Endothelial cell of umbilical vein (primary cell): ENCODE measurements at regions not wholly inside any gene's neighbourhood (a gene's known extent, or its start where the extent isn't known, plus 50 kb on each side); places are given as distances from the start of the nearest gene placed in this dataset.

Experiments
- BruUV-seq: library from RNA; stranded (reverse); fragments of 400-500 nt; replicated peaks from 2 replicates; lab custom pipeline; 2021; lab: Mats Ljungman, UMichigan
- CTCF ChIA-PET: fragments of 300-600, 350-600 bp; sonication (Branson Sonifier 250); formaldehyde crosslinking; loops from one replicate; lab custom pipeline; 2021; ENCODE audit warnings: antibody characterized with exemption, inconsistent platforms; lab: Charles Lee
- POLR2A ChIA-PET: fragments of 300-600, 350-600 bp; sonication (Branson Sonifier 250); formaldehyde crosslinking; loops from one replicate; lab custom pipeline; 2021; ENCODE audit warnings: antibody characterized with exemption, inconsistent platforms; lab: Charles Lee
- DNase-seq: peaks from one replicate; pipeline ENCODE4 v3.0.0-alpha.2; 2011; ENCODE audit warnings: low read depth, low spot score
- FAIRE-seq: peaks from 2 replicates; lab custom pipeline; 2011; peaks lifted over from hg19 to GRCh38; lab: Jason Lieb, UNC
- H2AFZ ChIP-seq: 2 replicates; pipeline ENCODE4 v1.6.0; 2012; ENCODE audit warnings: low read depth, low read length, control low read depth, inconsistent platforms
- H3K27ac ChIP-seq: 2 replicates; pipeline ENCODE4 v1.5.1; 2011; ENCODE audit warnings: low read depth, mild to moderate bottlenecking, control low read depth, low read length, moderate library complexity; ENCODE audit not compliant: insufficient read depth
- H3K27me3 ChIP-seq, 2 experiments: 2 replicates each; pipeline versions ENCODE4 v1.6.0 to v1.6.1; 2011; ENCODE audit warnings: low read length in 2 of 2, mixed read lengths in 1 of 2; ENCODE audit not compliant: control insufficient read depth in 2 of 2, insufficient read depth in 2 of 2
- H3K36me3 ChIP-seq, 2 experiments: 2 replicates in 1 of 2; 3 replicates in 1 of 2; pipeline ENCODE4 v1.5.1; 2011; ENCODE audit warnings: low read length in 2 of 2, mild to moderate bottlenecking in 1 of 2, moderate library complexity in 1 of 2; ENCODE audit not compliant: control insufficient read depth in 2 of 2, insufficient read depth in 2 of 2; ENCODE audit errors: extremely low read depth in 1 of 2
- H3K4me1 ChIP-seq: 3 replicates; pipeline ENCODE4 v1.5.1; 2011; ENCODE audit warnings: mild to moderate bottlenecking, low read length; ENCODE audit not compliant: control insufficient read depth, insufficient read depth; ENCODE audit errors: extremely low read depth
- H3K4me2 ChIP-seq: 2 replicates; pipeline ENCODE4 v1.6.1; 2011; ENCODE audit warnings: low read length, control low read depth, mixed read lengths; ENCODE audit not compliant: insufficient read depth
- H3K4me3 ChIP-seq, 3 experiments: fragments of 200-600 bp in 1 of 3; sonication (generic), shearing (Covaris generic) in 1 of 3; replicated peaks in 1 of 3; 2 replicates each; pipeline ENCODE4 v1.5.1; 2011 to 2016; ENCODE audit warnings: control low read depth in 3 of 3, low read length in 3 of 3, mild to moderate bottlenecking in 2 of 3, inconsistent platforms in 1 of 3, low read depth in 1 of 3, moderate library complexity in 1 of 3; ENCODE audit not compliant: insufficient read depth in 1 of 3
- H3K79me2 ChIP-seq: 2 replicates; pipeline ENCODE4 v1.6.0; 2012; ENCODE audit warnings: low read length, inconsistent platforms; ENCODE audit not compliant: control insufficient read depth, insufficient read depth
- H3K9ac ChIP-seq: replicated peaks from 2 replicates; pipeline ENCODE3; 2011; ENCODE audit warnings: low read length, control low read depth; ENCODE audit not compliant: insufficient read depth; ENCODE audit errors: extremely low read depth
- H3K9me1 ChIP-seq: replicated peaks from 3 replicates; pipeline ENCODE4 v1.6.0; 2011; ENCODE audit warnings: mild to moderate bottlenecking, low read length; ENCODE audit not compliant: control insufficient read depth, insufficient read depth; ENCODE audit errors: extremely low read depth
- H3K9me3 ChIP-seq: replicated peaks from 2 replicates; pipeline ENCODE4 v1.5.1; 2012; ENCODE audit warnings: low read length, inconsistent platforms; ENCODE audit not compliant: control insufficient read depth, insufficient read depth
- H4K20me1 ChIP-seq: replicated peaks from 2 replicates; pipeline ENCODE3; 2011; ENCODE audit warnings: mild to moderate bottlenecking, low read length; ENCODE audit not compliant: control insufficient read depth, insufficient read depth; ENCODE audit errors: extremely low read depth
- EZH2 ChIP-seq: IDR thresholded peaks from 2 replicates; pipeline ENCODE4 v1.6.1; 2012; ENCODE audit warnings: borderline replicate concordance, low read depth, mild to moderate bottlenecking, moderate library complexity, low read length, inconsistent platforms; ENCODE audit not compliant: severe bottlenecking
- FOS ChIP-seq: IDR thresholded peaks from 2 replicates; pipeline ENCODE4 v1.6.1; 2011; ENCODE audit warnings: mild to moderate bottlenecking, low read length, moderate library complexity, borderline replicate concordance; ENCODE audit not compliant: insufficient read depth
- GATA2 ChIP-seq: IDR thresholded peaks from 2 replicates; pipeline ENCODE4 v1.7.0; 2011; ENCODE audit warnings: low read depth, mild to moderate bottlenecking, moderate library complexity, mixed read lengths, low read length; ENCODE audit not compliant: insufficient read length, insufficient read depth
- JUN ChIP-seq: IDR thresholded peaks from 2 replicates; pipeline ENCODE4 v1.6.1; 2011; ENCODE audit warnings: borderline replicate concordance, low read depth; ENCODE audit not compliant: insufficient read length, insufficient read depth
- MYC ChIP-seq: IDR thresholded peaks from one replicate; pipeline ENCODE4 v1.6.1; 2011; ENCODE audit warnings: mild to moderate bottlenecking, low read depth, low read length
- POLR2A ChIP-seq: IDR thresholded peaks from 2 replicates; pipeline ENCODE4 v1.6.1; 2012; ENCODE audit warnings: low read depth, mild to moderate bottlenecking, control low read depth, low read length
- POLR2AphosphoS5 ChIP-seq: IDR thresholded peaks from 2 replicates; pipeline ENCODE4 v1.6.1; 2012; ENCODE audit warnings: low read depth, mild to moderate bottlenecking, control low read depth, low read length, moderate library complexity; ENCODE audit not compliant: insufficient read depth
- dilution Hi-C: fragments of 300-500 bp; cut with MboI; formaldehyde crosslinking; loops from one replicate; pipeline ENCODE4 v1.15.0; 2019; ENCODE audit warnings: low sequenced_read_pairs; ENCODE audit not compliant: extremely low pct_ligation_motif_present
- intact Hi-C: fragments of 100-400 bp; cut with micrococcal nuclease; formaldehyde crosslinking; loops from one replicate; pipeline ENCODE4 v1.10.0; 2022
- TF ChIP-seq, protein P1 (sequence below): IDR thresholded peaks from 2 replicates; pipeline ENCODE4 v1.6.1; 2011; ENCODE audit not compliant: insufficient read depth, insufficient read length
- TF ChIP-seq, protein P2 (sequence below), 2 donors: IDR thresholded peaks; 1 replicate in 1 of 2; 2 replicates in 1 of 2; pipeline ENCODE4 v1.5.1; 2011; ENCODE audit warnings: low read length in 2 of 2, mild to moderate bottlenecking in 2 of 2, moderate library complexity in 2 of 2, control low read depth in 1 of 2, inconsistent platforms in 1 of 2, low read depth in 1 of 2; ENCODE audit not compliant: insufficient read depth in 1 of 2; ENCODE audit errors: extremely low read depth in 1 of 2

DNA sequence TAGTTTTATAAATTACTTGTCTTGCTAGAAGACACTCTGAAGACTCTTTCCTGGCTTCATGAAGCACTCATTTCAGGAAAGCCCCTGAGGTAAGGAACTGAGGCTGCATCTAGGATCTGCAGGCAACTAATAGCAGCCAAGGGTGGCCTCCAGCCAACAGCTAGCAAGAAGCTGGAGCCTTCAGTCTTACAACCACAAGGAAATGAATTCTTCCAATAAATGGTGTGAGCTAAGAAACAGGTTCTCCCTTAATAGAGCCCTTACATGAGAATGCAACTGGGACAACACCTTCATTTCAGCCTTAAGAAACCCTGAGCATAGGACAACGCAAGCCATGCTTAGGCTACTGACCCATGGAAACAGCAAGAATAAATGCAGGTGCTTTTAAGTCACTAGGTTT is 254.6 kb upstream of the RBBP8 start:
- TF ChIP-seq JUN (no peak), POLR2AphosphoS5 (no peak), EZH2 (no peak), FOS (no peak), POLR2A (no peak), MYC (no peak), GATA2 (no peak)
- TF ChIP-seq, protein P1, sequence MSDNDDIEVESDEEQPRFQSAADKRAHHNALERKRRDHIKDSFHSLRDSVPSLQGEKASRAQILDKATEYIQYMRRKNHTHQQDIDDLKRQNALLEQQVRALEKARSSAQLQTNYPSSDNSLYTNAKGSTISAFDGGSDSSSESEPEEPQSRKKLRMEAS: no peak
- TF ChIP-seq, protein P2, sequence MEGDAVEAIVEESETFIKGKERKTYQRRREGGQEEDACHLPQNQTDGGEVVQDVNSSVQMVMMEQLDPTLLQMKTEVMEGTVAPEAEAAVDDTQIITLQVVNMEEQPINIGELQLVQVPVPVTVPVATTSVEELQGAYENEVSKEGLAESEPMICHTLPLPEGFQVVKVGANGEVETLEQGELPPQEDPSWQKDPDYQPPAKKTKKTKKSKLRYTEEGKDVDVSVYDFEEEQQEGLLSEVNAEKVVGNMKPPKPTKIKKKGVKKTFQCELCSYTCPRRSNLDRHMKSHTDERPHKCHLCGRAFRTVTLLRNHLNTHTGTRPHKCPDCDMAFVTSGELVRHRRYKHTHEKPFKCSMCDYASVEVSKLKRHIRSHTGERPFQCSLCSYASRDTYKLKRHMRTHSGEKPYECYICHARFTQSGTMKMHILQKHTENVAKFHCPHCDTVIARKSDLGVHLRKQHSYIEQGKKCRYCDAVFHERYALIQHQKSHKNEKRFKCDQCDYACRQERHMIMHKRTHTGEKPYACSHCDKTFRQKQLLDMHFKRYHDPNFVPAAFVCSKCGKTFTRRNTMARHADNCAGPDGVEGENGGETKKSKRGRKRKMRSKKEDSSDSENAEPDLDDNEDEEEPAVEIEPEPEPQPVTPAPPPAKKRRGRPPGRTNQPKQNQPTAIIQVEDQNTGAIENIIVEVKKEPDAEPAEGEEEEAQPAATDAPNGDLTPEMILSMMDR (IDR thresholded peaks at IDR 0.05; ENCODE audit: extremely low read depth in 1 of 2, insufficient read depth in 1 of 2, low read depth in 1 of 2, low read length in 2 of 2): no peak
- POLR2A ChIA-PET: no interaction called here
- Histone ChIP-seq H3K4me3 (no peak overlapping the region), H3K4me1 (peaks cover 27% of the 10 kb centered on the region), H3K27ac (no peak overlapping the region), H3K4me2 (no peak overlapping the region), H3K27me3 (no peaks in the 10 kb centered on the region), H2AFZ (no peak overlapping the region), H4K20me1 (no peaks in the 10 kb centered on the region), H3K36me3 (no peaks in the 10 kb centered on the region), H3K9ac (no peak overlapping the region), H3K9me3 (no peaks in the 10 kb centered on the region), H3K79me2 (no peaks in the 10 kb centered on the region), H3K9me1 (no peaks in the 10 kb centered on the region)
- intact Hi-C loops: no loop called here
- dilution Hi-C loops: no loop called here
- BruUV-seq: no TSS peak
- DNase-seq (no peak), FAIRE-seq (no peak)
- CTCF ChIA-PET: interaction anchor here (1.0 kb wide), 1 partner anchor 13 kb away, joined by 3 read pairs; no protein-coding TSS in a partner anchor
